Naive thymus-derived CD8-positive, alpha-beta T cell (primary cell): ENCODE measurements at regions not wholly inside any gene's neighbourhood (a gene's known extent, or its start where the extent isn't known, plus 50 kb on each side); places are given as distances from the start of the nearest gene placed in this dataset.
"Not testable (repeated sequence)": the region's sequence is repeated elsewhere in the genome, so short reads cannot be mapped to it uniquely, and the experiment has no call there.

Source experiments
- ATAC-seq, 2 donors: fragments of 150-1000 bp; cut with Tn5 transposase in 1 of 2; sonication (Bioruptor Pico), chemical (Tn5 transposase) in 1 of 2; 1 replicate in 1 of 2; 2 replicates in 1 of 2; pipeline ENCODE4 v1.10.0; 2021; ENCODE audit warnings: mild to moderate bottlenecking in 2 of 2, moderate library complexity in 2 of 2
- POLR2A ChIA-PET: fragments of 350-600 bp; sonication (Branson Sonifier 250); formaldehyde crosslinking; loops from one replicate; lab custom pipeline; 2021; ENCODE audit warnings: antibody characterized with exemption; lab: Charles Lee
- DNase-seq, 10 donors: peaks; one replicate each; pipeline versions ENCODE4 v3.0.0 to v3.0.0-alpha.2; 2020 to 2022
- H3K27ac Mint-ChIP-seq, 10 donors: one replicate each; pipeline ENCODE4 v1.8.0; 2020 to 2022; ENCODE audit warnings: mild to moderate bottlenecking in 10 of 10, mixed read lengths in 10 of 10, moderate library complexity in 4 of 10, inconsistent platforms in 1 of 10
- H3K27me3 Mint-ChIP-seq, 5 donors: one replicate each; pipeline ENCODE4 v1.8.0; 2021 to 2022; ENCODE audit warnings: mixed read lengths in 5 of 5
- H3K36me3 Mint-ChIP-seq, 3 donors: one replicate each; pipeline ENCODE4 v1.8.0; 2020 to 2022; ENCODE audit warnings: mixed read lengths in 3 of 3, mild to moderate bottlenecking in 2 of 3, inconsistent platforms in 1 of 3
- H3K4me1 Mint-ChIP-seq, 4 donors: one replicate each; pipeline ENCODE4 v1.8.0; 2021 to 2022; ENCODE audit warnings: mixed read lengths in 4 of 4
- H3K4me3 Mint-ChIP-seq, 10 donors: one replicate each; pipeline ENCODE4 v1.8.0; 2020 to 2022; ENCODE audit warnings: mild to moderate bottlenecking in 10 of 10, mixed read lengths in 10 of 10, moderate library complexity in 6 of 10, inconsistent platforms in 1 of 10
- H3K9me3 Mint-ChIP-seq, 9 donors: one replicate each; pipeline ENCODE4 v1.8.0; 2020 to 2022; ENCODE audit warnings: mixed read lengths in 9 of 9, mild to moderate bottlenecking in 3 of 9, inconsistent platforms in 1 of 9, moderate library complexity in 1 of 9

DNA sequence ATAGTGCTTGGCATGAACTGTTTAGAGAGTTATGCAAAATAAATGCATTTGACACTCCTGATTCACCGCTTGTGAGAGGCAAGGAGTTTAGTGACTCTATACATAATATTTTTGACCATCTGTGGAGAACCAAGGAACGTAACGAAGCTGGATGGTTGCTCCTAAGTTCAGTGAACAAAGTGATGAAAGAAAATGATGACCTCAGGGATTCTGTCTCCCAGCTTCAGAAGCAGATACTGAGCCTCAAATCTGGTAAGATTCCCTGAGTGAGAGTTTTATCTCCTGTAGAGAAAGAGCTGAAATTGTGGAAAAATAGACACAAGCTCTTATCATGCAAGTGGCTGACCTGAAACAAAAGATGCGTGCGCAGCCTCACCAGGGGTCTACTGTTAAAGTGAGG is 273.6 kb upstream of the ZNF385D start:
- POLR2A ChIA-PET, H3K4me3 Mint-ChIP-seq, H3K36me3 Mint-ChIP-seq, ATAC-seq, H3K27me3 Mint-ChIP-seq, H3K4me1 Mint-ChIP-seq, H3K27ac Mint-ChIP-seq, DNase-seq: not testable (repeated sequence)
- peaks cover 3 to 29% (median 8%) of the 10 kb centered on the region in 9 donors for H3K9me3 Mint-ChIP-seq

DNA sequence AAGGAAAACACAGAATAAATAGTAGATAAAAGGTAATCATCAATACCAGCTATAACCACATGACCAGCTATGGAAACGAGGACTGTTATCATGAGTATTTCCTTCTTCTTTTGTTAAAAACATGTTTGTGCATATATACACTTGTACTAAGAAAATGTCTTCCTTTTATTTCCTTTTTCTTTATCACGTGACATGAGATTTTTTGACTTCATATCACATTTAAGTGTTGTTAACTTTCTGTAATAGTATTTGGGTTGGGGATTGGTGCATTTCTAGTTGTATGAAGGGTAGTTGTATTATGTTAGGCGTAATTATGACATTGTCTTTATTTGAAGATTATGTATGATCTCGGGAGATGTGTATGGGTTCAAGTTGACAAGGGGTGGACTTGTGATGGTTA is 278.5 kb upstream of the ZNF385D start:
- POLR2A ChIA-PET: no interaction called here
- no peak for ATAC-seq

DNA sequence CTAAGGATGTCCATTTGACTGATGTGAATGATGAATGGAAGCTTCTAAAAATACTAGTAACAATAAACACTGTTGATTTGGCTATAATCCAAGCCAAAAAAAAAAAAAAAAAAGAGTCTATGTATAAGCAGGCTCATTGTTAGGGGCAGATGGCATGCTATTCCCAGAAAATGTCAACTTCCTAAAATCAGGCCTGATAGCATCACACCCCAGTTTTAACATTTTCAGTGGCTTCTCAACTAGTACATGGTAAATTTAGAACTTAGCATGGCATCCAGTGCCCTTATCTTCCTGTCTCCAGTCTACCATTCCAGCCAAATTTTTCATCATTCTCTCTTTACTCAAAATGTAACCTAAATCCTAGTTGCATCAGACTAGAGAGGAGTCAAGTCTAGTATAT is 288.2 kb upstream of the ZNF385D start:
- DNase-seq (no peak), ATAC-seq (no peak)
- Mint-ChIP-seq H3K4me3 (no peak overlapping the region), H3K36me3 (no peaks in the 10 kb centered on the region), H3K27ac (no peak overlapping the region), H3K27me3 (no peaks in the 10 kb centered on the region), H3K9me3 (peaks cover 0 to 17% (median 1%) of the 10 kb centered on the region in 9 donors), H3K4me1 (no peaks in the 10 kb centered on the region)
- POLR2A ChIA-PET: interaction anchor here (0.7 kb wide), 1 partner anchor 773 kb away, joined by 3 read pairs; no protein-coding TSS in a partner anchor

More for the DNA sequence above, 278.5 kb upstream of the ZNF385D start:
- no peaks in the 10 kb centered on the region for H3K4me1 Mint-ChIP-seq
- peaks cover 0 to 21% (median 6%) of the 10 kb centered on the region in 9 donors for H3K9me3 Mint-ChIP-seq
- H3K27me3 Mint-ChIP-seq: no peaks in the 10 kb centered on the region
- DNase-seq: no peak
- no peak overlapping the region for H3K4me3 Mint-ChIP-seq
- H3K27ac Mint-ChIP-seq: no peak overlapping the region
- no peaks in the 10 kb centered on the region for H3K36me3 Mint-ChIP-seq

DNA sequence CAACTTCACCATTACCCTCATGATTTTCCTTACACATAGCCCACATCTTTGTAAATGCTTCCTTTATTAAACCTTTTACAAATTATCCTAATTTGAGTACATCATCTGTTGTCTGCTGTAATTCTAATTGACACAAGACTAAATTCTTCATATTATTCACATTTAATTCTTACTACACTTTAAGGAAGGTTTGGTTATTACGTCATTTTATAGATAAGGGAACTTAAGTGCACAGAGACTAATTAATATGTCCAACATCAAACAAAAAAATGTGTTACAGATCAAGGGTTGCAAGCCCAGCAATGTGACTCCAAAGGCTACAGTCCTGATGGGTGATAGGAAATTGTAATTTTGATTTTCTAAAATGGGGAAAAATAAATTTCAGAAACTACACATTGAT is 289.1 kb upstream of the ZNF385D start:
- DNase-seq: no peak
- POLR2A ChIA-PET: no interaction called here
- no peaks in the 10 kb centered on the region for H3K4me1 Mint-ChIP-seq

DNA sequence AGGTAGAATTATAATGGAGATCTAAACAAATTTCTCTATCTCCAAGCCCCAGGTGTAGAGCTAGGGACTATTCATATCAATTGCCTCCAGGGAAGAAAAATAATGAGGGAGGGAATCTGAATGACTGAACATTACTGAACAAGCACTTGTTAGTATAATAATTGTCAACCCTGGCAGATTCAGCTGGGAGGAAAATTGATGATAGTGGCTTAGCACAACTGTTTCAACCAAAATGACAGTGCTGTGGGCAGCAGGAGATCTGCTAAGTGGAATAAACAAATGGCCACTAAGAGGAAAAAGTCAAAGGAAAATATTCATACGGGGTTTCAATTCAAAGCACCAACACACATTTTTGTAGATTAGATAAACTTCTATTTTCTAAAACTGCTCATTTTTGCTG is 294.9 kb upstream of the ZNF385D start:
- peaks cover 0 to 17% (median 5%) of the 10 kb centered on the region in 9 donors for H3K9me3 Mint-ChIP-seq
- no peak overlapping the region for H3K4me3 Mint-ChIP-seq
- H3K27ac Mint-ChIP-seq: no peak overlapping the region
- POLR2A ChIA-PET: no interaction called here
- H3K4me1 Mint-ChIP-seq: no peaks in the 10 kb centered on the region
- no peaks in the 10 kb centered on the region for H3K36me3 Mint-ChIP-seq
- DNase-seq (no peak), ATAC-seq (no peak)
- H3K27me3 Mint-ChIP-seq: no peaks in the 10 kb centered on the region

More for the DNA sequence above, 289.1 kb upstream of the ZNF385D start:
- Mint-ChIP-seq H3K9me3 (peaks cover 0 to 17% (median 1%) of the 10 kb centered on the region in 9 donors), H3K4me3 (no peak overlapping the region), H3K27ac (no peak overlapping the region), H3K27me3 (no peaks in the 10 kb centered on the region), H3K36me3 (no peaks in the 10 kb centered on the region)
- ATAC-seq: no peak

DNA sequence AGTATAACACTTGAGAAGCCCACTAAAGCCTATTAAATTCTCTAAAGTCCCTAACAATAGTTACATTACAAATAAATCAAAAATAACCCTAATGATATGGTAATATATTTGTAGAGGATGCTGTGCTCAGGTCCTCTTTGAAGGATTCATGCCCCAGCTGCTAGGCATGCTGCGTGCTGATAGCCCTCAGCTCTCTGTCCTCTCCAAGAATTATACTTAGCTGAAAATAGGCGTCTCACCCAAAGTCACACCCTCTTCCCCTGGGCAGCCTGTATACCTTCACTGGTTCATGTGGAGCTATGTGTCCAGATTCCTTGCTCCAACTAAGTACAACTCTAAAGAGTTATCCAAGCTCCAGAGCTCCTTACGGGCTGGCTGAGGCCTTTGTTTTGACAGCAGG is 312.5 kb upstream of the ZNF385D start:
- Mint-ChIP-seq H3K9me3 (peaks cover 0 to 21% (median 0%) of the 10 kb centered on the region in 9 donors), H3K27ac (no peak overlapping the region), H3K27me3 (peaks cover 0 to 1% (median 0%) of the 10 kb centered on the region in 5 donors), H3K4me1 (no peaks in the 10 kb centered on the region), H3K36me3 (no peaks in the 10 kb centered on the region), H3K4me3 (no peak overlapping the region)
- POLR2A ChIA-PET: no interaction called here
- no peak for ATAC-seq
- DNase-seq: no peak

DNA sequence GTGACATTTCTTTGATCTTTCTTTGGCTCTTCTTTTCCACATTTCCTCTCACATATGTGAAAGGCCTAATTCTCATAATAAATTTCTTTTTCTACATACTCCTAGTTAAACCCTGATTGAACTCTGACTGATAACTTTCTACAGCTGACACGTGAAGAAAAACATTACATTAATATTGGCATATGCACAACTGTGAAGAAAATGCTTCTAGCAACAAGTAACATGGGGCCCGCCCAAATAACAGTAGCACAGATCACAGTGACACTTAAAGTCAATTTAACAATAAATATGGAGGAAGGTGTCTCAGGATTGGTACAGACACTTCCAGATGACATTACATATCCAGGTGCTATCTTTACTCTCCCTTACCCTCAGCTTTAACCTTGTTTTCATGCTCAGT is 317.6 kb upstream of the ZNF385D start:
- DNase-seq (no peak), ATAC-seq (no peak)
- no peaks in the 10 kb centered on the region for H3K4me1 Mint-ChIP-seq
- H3K36me3 Mint-ChIP-seq: no peaks in the 10 kb centered on the region
- no peak overlapping the region for H3K27ac Mint-ChIP-seq
- peaks cover 0 to 18% (median 2%) of the 10 kb centered on the region in 9 donors for H3K9me3 Mint-ChIP-seq
- POLR2A ChIA-PET: no interaction called here
- no peaks in the 10 kb centered on the region for H3K27me3 Mint-ChIP-seq
- H3K4me3 Mint-ChIP-seq: no peak overlapping the region

DNA sequence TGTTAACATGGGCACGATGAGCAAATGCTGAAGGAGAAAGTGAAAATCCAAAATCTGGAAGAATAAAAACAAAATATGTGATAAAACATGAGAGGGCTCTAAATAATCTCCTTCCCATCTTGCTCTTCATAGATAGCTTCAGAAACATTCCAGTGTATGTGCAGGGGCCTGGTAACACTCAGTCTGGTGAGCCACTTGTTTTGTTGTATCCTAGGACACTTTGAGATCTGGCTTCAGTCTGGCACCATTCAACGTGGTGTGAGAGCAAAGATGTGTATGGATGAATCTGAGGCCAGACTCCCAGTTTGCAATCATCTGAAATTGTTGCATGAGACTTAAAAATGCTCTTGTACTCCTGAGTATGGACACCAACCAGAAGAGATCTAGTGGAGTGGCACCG is 337.2 kb upstream of the ZNF385D start:
- Mint-ChIP-seq H3K4me3 (no peak overlapping the region), H3K36me3 (no peaks in the 10 kb centered on the region), H3K9me3 (peaks cover 0 to 13% (median 0%) of the 10 kb centered on the region in 9 donors), H3K27ac (no peak overlapping the region), H3K27me3 (no peaks in the 10 kb centered on the region), H3K4me1 (no peaks in the 10 kb centered on the region)
- ATAC-seq: no peak
- no peak for DNase-seq
- POLR2A ChIA-PET: no interaction called here

DNA sequence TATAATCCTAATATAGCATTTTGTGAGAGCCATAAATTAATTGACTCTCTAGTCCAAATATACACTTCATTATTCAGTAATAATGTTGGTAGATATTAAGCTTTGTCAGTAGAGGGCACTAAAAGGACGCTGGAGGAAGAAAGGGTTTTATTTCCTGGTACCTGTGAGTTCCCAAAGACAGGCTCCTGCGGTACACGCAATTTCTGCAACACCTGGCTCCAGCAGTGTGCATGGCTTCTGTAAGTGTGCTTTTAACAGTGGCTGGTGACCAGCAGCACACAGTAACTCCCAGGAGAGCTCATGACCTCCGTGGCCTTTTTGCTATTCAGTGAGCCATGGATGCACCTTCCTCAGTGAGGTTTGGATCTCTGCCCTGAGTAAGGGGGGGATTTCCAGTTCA is 338.3 kb upstream of the ZNF385D start:
- H3K27me3 Mint-ChIP-seq: no peaks in the 10 kb centered on the region
- H3K27ac Mint-ChIP-seq: no peak overlapping the region
- DNase-seq (no peak), ATAC-seq (no peak)
- H3K4me3 Mint-ChIP-seq: no peak overlapping the region
- H3K4me1 Mint-ChIP-seq: no peaks in the 10 kb centered on the region
- no peaks in the 10 kb centered on the region for H3K36me3 Mint-ChIP-seq
- peaks cover 0 to 4% (median 0%) of the 10 kb centered on the region in 9 donors for H3K9me3 Mint-ChIP-seq
- POLR2A ChIA-PET: no interaction called here

DNA sequence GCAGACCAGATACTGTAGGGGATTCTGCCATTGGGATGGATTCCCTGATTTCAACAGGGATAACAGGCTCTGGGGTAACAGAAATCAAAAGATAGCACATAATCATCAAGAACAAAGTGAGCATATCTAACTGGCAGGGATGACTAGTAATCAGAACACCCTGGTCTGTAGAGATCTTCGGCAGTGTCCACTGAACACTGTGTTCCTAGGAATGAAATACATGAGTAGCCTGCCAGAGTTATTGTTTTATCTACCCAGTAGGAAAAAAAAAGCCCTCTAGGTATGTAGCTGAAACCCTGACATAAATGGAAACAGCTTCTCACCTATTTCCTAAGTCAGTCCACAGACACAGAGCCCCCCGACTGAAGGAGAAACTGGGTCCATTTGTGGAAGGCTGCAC is 340.3 kb upstream of the ZNF385D start:
- Mint-ChIP-seq H3K4me1 (no peaks in the 10 kb centered on the region), H3K36me3 (no peaks in the 10 kb centered on the region), H3K27me3 (no peaks in the 10 kb centered on the region), H3K9me3 (no peaks in the 10 kb centered on the region), H3K4me3 (no peak overlapping the region), H3K27ac (no peak overlapping the region)
- DNase-seq (no peak), ATAC-seq (no peak)
- POLR2A ChIA-PET: no interaction called here

DNA sequence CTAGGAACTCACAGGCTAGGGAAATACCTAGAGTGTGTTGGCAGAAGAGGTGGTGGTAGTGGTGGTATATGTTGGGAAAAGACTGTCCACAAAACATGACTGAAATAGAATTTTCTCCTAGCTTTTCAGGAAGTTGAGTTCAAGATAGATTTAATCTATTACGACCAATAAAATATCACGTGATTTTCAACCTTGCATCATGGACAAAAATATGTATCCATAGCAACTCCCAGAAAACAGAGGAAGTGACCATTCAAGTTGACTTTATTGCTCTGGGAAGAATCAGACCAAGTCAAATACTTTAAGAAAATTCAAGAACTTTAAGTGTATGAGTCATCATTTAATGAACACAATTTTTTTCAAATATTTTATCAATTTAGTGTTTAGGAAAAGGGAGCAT is 347.0 kb upstream of the ZNF385D start:
- ATAC-seq: no peak

DNA sequence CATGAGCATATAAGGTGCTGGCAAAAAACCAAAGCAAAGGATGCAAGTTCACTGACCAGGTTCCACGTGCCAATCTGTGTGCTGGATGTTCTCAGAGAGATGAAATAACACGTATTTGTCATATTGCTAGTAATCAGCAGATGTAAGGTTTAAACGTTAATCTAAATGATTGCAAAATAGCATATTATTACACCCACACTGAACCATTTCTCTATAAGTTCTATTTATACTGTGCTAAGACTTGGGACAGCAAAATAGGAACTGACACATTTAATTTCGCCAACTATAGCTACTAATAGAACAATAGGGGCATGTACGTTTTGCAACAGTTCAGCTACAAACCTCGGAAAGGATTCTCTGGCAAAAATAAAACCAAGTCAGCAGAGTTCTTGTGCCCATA is 350.3 kb upstream of the ZNF385D start:
- no peak for DNase-seq
- Mint-ChIP-seq H3K9me3 (peaks cover 0 to 11% (median 2%) of the 10 kb centered on the region in 9 donors), H3K27ac (no peak overlapping the region), H3K4me3 (no peak overlapping the region), H3K36me3 (no peaks in the 10 kb centered on the region), H3K4me1 (no peaks in the 10 kb centered on the region), H3K27me3 (no peaks in the 10 kb centered on the region)
- POLR2A ChIA-PET: no interaction called here
- ATAC-seq: no peak

More for the DNA sequence above, 347.0 kb upstream of the ZNF385D start:
- Mint-ChIP-seq H3K27me3 (no peaks in the 10 kb centered on the region), H3K4me1 (no peaks in the 10 kb centered on the region), H3K9me3 (peaks cover 0 to 9% (median 0%) of the 10 kb centered on the region in 9 donors), H3K4me3 (no peak overlapping the region), H3K36me3 (no peaks in the 10 kb centered on the region), H3K27ac (no peak overlapping the region)
- POLR2A ChIA-PET: no interaction called here
- no peak for DNase-seq

DNA sequence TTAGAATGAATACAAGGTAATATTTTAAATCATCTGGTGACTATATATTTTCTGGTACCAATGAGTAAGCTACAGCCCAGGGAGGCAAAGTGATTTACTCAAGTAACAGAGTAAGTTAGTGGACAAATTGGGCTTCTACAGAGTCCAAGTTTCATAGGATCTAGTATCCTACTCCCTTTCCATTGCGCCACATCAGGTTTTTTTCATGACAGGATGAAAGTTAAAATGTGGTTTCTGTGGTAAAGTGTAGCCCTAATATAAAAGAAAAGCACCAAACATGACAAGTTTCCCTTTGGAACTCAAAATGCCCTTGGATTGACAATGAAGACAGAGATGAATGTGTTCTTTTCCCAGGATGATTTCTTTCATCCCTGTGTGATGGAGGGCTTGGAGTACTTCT is 350.8 kb upstream of the ZNF385D start:
- no peak overlapping the region for H3K27ac Mint-ChIP-seq
- H3K4me3 Mint-ChIP-seq: no peak overlapping the region
- DNase-seq: no peak
- POLR2A ChIA-PET: no interaction called here
- H3K36me3 Mint-ChIP-seq: no peaks in the 10 kb centered on the region
- no peaks in the 10 kb centered on the region for H3K4me1 Mint-ChIP-seq
- H3K9me3 Mint-ChIP-seq: peaks cover 0 to 11% (median 2%) of the 10 kb centered on the region in 9 donors
- peaks cover 0 to 2% (median 0%) of the 10 kb centered on the region in 5 donors for H3K27me3 Mint-ChIP-seq
- ATAC-seq: no peak

DNA sequence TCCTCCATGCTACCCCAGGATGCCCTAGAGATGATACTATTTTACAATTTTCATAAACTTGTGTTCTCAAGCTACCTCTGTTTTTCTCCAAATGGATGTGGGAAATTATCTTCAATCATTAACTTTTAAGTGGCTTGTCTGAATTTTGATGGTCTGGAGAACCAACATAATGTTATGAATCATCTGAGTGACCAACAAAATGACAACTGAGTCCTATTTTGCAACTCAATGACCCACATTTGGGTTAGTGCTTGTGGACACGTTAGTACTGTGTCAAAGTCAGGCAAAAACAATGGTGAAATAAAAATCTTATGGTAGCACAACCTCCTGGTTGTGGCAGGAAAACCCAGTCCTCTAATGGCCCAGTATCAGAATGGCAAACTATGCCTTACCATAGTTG is 352.4 kb upstream of the ZNF385D start:
- Mint-ChIP-seq H3K27ac (no peak overlapping the region), H3K36me3 (no peaks in the 10 kb centered on the region), H3K4me3 (no peak overlapping the region), H3K27me3 (peaks cover 0 to 2% (median 0%) of the 10 kb centered on the region in 5 donors), H3K9me3 (peaks cover 0 to 11% (median 2%) of the 10 kb centered on the region in 9 donors), H3K4me1 (no peaks in the 10 kb centered on the region)
- ATAC-seq (no peak), DNase-seq (no peak)
- POLR2A ChIA-PET: no interaction called here
